ENCODE measurements at regions not wholly inside any gene's neighbourhood (a gene's known extent, or its start where the extent isn't known, plus 50 kb on each side); places are given as distances from the start of the nearest gene placed in this dataset.
"Not testable (repeated sequence)": the region's sequence is repeated elsewhere in the genome, so short reads cannot be mapped to it uniquely, and the experiment has no call there.

GRCh38 chr17:56002656-56003055 is 150.6 kb upstream of the ANKFN1 start:
- not testable (repeated sequence) for DNase-seq (ENCODE audit: low read depth)

DNA sequence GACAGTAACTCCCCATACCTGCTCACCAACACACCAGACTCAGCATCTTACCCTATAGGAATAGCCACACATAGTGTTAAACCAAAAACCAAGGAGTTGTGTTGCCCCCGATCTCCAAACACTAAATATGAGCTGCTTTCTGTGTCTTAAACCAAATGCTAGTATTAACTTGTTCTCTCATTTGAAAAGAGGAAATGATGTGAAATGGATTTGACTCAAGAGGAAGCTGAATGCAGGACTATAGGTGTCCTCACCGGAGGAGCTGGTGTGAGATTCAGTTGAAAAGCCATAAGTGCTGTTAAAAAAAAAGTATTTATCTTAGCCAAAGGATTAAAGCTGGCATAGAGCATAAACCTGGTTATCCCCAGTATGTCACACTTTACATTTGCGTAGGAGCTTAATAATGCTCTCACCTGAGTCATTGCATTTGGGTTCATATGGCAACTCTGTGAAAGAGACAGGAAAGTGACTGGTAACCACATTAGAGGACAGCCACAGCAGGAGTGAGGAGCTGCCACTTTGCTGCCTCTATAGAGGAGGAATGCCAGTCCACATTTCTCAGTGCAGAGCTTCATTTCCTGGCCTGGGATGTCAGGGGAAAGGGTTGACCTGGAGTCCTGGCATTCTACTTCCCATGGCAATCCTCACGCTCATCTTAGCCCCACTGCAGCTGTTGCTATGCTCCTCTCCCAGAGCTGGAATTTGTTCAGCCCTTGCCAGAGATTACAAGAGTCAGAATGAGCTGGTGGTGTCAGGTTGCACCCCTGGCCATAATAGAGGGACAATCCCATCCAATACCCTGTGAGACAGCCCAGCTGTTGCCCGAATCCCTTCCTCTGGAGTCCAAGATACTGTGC is 143.3 kb upstream of the ANKFN1 start:
- DNase-seq (ENCODE audit: low read depth), result no peak

DNA sequence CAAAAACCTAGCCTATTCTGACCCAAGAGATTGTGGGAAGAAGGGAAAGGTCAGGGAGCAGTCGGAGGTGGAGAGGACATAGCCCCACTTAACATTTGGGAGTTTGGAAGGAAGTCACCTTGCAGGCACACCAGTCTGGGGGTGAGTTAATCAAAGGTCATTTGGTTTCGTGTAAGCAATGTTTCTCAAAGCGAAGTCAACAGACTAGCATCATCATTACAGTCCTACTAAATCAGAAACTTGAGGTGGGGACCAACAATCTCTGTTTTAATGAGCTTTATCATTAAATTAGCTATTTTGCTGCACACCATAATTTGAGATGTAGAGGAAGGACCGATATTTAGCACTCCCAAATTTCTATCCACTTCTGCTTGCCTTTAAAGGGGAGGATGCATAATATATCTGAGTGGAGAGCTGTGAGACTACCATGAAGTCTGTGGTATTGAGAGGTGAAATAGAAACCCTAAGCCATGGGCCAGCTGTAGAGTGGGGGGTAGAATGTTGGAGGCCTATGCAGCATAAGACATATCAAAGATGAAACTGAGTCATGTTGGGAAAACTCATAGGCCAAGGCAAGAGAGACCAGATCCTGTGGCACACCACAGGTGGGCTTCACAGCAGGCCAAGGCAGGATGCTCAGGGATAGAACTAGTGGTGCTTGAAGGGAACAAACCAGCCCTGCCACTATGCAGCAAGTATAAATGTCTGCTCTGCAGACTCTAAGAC is 141.7 kb upstream of the ANKFN1 start:
- DNase-seq (ENCODE audit: low read depth), result no peak

DNA sequence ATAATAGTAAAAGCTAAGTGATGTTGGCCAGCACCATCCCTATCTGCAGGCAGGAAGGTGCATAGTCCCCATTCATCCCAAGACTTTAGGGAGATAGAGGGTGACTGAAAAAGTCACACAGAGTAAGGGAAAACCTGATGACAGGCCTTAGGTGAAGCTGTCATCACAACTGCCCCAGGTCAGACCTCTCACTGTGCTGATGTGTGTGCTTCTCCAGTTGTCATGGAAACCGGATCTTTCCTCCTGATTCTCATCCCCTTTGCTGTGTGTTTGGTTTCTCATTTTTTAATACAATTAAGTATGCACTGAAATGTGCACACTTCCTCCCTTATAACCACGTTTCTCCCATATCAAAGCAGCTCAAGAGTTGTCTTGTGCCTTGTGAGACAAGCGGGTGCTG is 135.1 kb upstream of the ANKFN1 start:
- DNase-seq (ENCODE audit: low read depth), result no peak

DNA sequence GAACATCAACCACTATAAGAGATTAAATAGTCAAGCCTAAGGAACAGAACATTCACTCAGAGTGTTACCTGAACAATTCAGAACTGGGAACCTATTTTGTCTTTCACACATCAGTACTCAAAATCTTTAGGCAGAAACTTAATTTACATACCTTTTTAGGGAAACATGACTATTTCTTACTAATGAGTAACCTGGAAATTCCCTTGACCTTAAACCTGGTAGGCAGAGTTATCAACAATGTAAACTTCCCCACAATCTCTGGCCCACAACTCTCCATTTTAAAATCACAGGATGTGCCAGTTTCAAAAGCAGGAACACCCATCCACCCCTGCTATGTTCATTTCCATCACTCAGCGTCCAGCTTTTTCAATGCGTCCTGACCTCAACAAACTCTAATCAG is 132.9 kb upstream of the ANKFN1 start:
- no peak for DNase-seq (ENCODE audit: low read depth)

DNA sequence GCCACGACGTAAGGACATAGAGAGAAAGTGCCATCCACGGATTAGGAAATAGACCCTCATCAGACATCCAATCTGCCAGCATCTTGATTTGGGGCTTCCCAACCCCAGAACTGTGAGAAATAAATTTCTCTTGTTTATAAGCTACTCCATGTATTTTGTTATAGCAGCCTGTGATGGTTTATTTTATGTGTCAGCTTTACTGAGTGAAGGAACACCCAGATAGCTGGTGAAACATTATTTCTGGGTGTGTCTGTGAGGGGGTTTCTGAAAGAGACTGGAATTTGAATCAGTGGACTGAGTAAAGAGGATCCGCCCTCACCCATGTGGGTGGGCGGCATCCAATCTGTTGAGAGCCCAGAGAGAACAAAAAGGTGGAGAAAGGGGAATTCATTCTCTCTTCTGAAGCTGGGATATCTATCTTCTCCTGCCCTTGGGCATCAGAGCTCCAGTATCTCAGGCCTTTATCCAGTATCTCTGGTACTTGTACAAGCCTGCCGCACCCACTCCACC is 131.5 kb upstream of the ANKFN1 start:
- no peak for DNase-seq (ENCODE audit: low read depth)

- no peak for DNase-seq (ENCODE audit: low read depth)
Observed at GRCh38 chr17:56023851-56024250, 129.4 kb upstream of the ANKFN1 start.

DNA sequence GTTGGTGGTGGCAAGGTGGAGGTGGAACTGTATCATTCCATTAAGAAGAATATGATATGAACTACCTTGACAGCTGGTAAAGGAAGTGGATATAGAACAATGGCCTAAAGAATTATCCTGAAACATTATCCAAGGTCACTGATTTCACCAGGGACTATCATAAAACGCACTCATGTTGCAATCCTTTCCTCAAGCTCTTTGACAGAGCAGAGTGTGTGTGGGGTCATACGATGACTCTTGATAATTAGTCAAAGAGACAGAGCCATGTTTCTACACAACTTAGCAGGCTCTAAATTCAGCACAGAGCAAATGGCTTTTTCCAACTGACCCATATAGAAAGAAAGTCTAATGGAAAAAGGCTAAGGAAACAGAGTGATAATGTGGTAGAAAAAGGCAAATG is 126.4 kb upstream of the ANKFN1 start:
- no peak for DNase-seq (ENCODE audit: low read depth)

DNA sequence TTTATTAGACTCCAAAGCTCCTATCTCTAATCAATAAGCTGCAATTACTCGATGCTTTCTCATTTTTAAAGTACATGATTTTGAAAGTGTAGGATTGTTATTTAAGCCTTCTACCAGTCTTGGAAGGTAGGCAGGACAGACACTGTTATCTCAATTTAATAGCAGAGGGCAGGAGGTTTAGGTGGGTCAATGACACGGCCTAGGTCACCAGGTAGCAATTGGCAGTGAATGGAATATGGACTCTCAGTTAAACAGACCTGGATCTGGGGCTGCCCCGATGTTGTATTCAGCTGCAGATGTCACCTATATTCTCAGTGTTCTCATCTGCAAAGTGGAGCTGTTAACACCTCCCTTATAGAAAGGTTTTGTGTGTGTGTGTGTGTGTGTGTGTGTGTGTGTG is 124.4 kb upstream of the ANKFN1 start:
- no peak for DNase-seq (ENCODE audit: low read depth)

DNA sequence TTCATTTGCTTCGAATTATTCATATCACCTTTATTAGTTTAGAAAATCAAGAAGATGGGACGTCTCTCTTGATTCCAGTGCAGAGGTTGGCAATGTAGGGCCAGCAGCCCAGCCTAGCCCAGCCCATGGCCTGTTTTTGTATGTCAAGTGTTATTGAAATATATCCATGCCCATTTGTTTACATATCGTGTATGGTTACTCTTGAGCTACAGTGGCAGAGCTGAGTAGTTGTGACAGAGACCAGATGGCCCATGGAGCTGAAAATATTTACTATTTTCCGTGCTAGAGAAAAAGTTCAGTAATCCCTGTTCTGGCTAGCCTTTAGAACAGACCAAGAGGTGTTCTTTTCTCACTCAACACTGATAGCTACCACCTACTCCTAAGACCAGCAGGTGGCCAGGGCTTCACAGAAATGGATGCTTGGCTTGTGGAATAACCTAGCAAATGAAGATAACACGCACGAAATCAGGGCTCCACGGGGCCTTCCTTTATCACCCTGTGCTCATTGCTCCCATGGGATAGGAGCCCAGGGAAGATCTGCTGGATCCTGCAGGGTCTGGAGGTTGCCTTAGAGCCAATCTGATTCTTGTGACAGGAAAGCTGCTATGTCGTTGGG is 123.2 kb upstream of the ANKFN1 start:
- DNase-seq (ENCODE audit: low read depth), result no peak

DNA sequence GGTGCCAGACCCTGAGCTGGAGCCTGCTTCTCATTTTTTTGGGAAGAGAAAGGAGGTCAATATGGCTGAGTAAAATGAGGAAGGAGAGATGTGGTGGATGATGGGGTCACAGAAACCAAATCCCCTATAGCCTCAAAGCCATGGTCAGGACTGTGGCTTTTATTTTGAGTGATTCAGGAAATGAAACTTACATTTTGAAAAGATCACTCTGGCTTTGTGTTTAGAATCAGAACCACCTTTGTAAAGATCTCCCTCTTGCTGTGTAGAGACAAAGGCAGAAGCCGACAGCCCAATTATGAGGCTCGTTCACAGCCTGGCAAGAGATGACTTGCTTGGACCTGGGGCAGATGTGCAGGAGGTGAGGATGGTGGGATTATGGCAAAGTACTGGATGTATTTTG is 121.6 kb upstream of the ANKFN1 start:
- DNase-seq (ENCODE audit: low read depth), result no peak

DNA sequence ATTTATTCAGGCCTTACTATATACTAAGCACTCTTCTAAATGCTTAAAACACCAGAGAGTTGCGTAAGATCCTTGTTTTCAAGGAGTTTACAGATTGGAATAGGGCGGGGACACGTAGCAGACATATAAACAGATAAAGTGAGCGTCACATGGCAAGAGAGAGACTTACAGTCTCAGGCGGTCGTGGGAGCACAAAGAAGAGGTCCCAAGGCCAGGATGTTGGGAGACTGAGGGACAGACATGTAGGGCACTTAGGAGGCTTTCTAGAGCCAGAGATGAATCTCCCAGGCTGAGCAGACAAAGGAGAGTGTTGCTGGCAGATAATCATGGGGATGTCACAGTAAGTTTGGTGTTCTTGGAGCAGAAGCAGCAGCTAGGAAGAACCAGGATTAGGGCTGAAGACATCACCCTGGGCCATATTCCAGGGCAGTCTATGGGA is 119.1 kb upstream of the ANKFN1 start:
- DNase-seq (ENCODE audit: low read depth), result no peak

DNA sequence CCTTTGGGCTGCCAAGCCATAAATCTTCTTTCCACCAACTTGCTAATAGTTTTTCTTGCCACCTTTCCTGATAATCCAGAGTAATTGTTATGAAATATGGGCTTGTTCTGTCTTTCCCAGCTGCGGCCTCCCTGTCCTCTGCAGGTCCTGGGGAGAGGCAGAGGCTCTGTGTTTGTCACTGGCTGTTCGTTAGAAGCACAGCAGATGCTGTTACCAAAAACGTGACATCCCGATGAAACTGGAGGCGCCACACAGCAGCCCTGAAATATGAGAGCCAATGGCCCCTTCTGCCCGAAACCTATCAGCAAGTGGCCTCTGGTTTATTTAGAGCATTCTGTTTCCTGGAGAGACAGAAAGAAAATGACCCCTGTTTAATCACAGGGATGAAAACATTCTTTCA is 115.1 kb upstream of the ANKFN1 start:
- no peak for DNase-seq (ENCODE audit: low read depth)

GRCh38 chr17:56045872-56046271 is 107.4 kb upstream of the ANKFN1 start:
- no peak for DNase-seq (ENCODE audit: low read depth)

- no peak for DNase-seq (ENCODE audit: low read depth)
Observed at GRCh38 chr17:56047331-56047730, 105.9 kb upstream of the ANKFN1 start.

DNA sequence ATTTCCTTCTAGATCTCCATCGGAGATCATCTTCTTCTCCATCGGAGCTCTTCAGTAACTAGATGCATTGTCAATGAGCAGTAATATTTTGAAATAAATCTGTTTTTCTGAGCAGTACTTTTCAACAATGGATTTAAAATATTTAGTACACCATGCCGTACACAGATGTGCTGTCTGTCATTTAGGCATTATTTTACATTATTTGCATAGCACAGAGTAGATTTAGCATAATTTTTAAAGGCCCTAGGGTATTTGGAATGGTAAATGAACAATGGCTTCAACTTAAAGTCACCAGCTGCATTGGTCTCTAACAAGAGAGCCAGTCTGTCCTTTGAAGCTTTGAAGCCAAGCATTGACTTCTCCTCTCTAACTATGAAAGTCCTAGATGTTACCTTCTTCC is 95.4 kb upstream of the ANKFN1 start:
- DNase-seq (ENCODE audit: low read depth), result no peak

DNA sequence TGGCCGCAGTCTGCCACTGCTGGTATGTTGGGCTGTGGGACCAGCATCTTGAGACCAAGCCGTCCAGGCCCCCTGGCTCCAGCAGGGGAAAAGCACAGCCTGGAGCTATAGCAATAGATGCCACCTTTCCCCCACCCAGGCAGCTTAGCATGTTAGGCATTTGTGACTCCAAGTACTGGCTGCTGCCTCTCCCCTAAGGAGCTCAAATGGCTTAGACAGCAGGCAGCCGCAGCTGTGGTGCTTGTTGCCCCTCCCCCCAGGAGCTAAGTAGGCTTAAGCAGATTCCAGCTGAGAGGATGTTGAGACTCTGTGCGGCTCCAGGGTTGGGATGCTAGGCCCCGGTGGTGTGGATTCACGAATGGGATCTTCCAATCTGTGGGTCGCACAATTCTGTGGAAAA is 88.8 kb upstream of the ANKFN1 start:
- no peak for DNase-seq (ENCODE audit: low read depth)

DNA sequence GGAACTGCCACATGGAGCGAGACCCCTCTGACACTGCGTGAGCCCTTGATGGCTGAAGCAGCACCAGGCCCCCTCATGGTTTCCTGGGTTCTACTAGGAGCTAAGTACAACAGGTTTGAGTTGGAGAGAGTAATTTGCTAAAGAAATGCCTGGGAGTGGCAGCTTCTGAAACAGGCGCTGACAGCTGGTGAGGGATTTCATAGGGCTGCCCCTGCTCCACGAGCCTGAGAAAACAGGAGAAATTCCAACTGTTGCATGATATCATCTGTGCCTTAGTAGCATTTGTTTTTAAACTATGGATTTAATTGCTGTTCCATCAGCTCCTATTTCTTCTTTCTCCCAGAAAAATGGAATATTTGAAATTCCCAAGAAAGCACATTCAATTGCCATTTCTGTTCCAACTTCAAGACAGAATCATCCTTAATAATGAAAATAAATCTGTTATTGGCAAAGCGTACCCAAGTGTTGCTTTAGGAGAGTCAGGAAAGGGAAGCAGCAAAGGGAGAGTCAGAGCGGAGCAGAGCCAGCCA is 78.8 kb upstream of the ANKFN1 start:
- DNase-seq (ENCODE audit: low read depth), result no peak

GRCh38 chr17:56076980-56077379 is 76.3 kb upstream of the ANKFN1 start:
- no peak for DNase-seq (ENCODE audit: low read depth)

DNA sequence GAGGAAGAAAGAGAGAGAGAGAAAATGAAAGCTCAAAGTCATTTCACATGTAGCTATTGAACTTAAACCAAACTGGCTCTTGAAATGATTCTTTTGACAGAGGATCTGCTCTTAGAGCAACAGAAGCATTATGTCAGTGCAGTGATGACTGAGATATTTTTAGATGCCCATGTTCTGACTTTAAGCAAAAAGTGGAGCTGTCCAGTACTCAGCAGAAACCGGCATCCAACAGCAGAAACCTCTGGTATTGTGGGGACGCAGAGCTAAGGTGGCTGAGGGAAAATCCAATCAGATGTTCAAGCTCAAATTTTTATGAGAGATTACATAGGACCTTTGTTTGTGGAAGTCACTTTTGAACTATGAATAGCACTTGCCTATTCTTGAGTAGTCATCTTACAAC is 69.8 kb upstream of the ANKFN1 start:
- no peak for DNase-seq (ENCODE audit: low read depth)

GRCh38 chr17:56085576-56086267 is 67.6 kb upstream of the ANKFN1 start:
- no peak for DNase-seq (ENCODE audit: low read depth)

GRCh38 chr17:56087199-56087598 is 66.1 kb upstream of the ANKFN1 start:
- no peak for DNase-seq (ENCODE audit: low read depth)
